Activated naive CD4-positive, alpha-beta T cell treated with anti-CD3 and anti-CD28 coated beads, Interleukin-2, amount 10 ng/mL, durations not matched to agents 7 days and 5 days (primary cell): ENCODE measurements at regions not wholly inside any gene's neighbourhood (a gene's known extent, or its start where the extent isn't known, plus 50 kb on each side); places are given as distances from the start of the nearest gene placed in this dataset.

Source experiments
- CTCF ChIA-PET: fragments of 350-600 bp; sonication (Branson Sonifier 250); formaldehyde crosslinking; loops from one replicate; lab custom pipeline; 2021; ENCODE audit warnings: antibody characterized with exemption; lab: Charles Lee
- DNase-seq: peaks from one replicate; pipeline ENCODE4 v3.0.0-alpha.2; 2020
- H3K27ac Mint-ChIP-seq: one replicate; pipeline ENCODE4 v1.8.0; 2021; ENCODE audit warnings: mild to moderate bottlenecking, moderate library complexity, mixed read lengths
- H3K27me3 Mint-ChIP-seq: one replicate; pipeline ENCODE4 v1.8.0; 2021; ENCODE audit warnings: mild to moderate bottlenecking, mixed read lengths
- H3K36me3 Mint-ChIP-seq: one replicate; pipeline ENCODE4 v1.8.0; 2021; ENCODE audit warnings: mixed read lengths
- H3K4me1 Mint-ChIP-seq: one replicate; pipeline ENCODE4 v1.8.0; 2021; ENCODE audit warnings: mixed read lengths
- H3K4me3 Mint-ChIP-seq: one replicate; pipeline ENCODE4 v1.8.0; 2021; ENCODE audit warnings: mild to moderate bottlenecking, moderate library complexity, mixed read lengths
- H3K9me3 Mint-ChIP-seq: one replicate; pipeline ENCODE4 v1.8.0; 2021; ENCODE audit warnings: mixed read lengths

DNA sequence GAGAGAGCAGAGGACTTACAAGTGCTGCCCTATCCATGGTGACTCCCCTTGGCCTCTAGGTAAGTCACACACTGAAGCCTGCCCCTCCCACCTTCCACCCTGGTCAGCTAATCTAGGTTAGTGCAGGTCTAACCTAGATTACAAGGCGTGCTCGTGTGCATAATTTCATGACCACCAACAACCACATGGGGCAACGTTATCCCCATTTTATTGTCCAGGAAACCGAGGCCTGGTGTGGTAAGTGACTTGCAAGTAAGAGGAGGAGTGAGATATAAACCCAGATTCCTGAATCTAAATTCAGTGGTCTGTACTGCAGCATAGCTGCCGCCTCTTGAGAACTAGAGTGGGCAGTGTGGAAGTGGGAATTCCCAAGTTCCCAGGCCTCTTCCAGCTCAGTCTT, 171.1 kb downstream of the DAD1 start:
- DNase-seq: no peak
- Mint-ChIP-seq H3K27me3 (no peaks in the 10 kb centered on the region), H3K9me3 (no peaks in the 10 kb centered on the region), H3K4me3 (no peak overlapping the region), H3K27ac (no peak overlapping the region), H3K36me3 (no peaks in the 10 kb centered on the region), H3K4me1 (no peaks in the 10 kb centered on the region)
- CTCF ChIA-PET: no interaction called here

DNA sequence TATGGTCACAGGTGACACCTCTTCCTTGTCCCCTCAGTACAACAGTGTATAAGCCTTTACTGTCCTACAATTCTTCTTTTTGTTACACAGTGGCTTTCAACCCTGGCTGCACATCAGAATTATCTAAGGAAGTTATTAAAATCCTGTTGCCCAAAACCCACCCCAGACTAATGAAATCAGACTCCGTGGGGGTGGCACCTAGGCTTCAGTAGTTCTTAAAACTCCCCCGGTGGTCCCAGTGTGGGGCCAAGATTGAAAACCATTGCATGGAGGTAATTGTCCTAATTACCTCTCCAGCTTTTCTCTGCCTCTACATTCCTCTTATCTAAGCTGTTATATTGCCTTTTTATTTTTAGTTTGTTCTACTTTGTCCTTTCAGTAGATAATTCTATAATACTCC, 172.8 kb downstream of the DAD1 start:
- Mint-ChIP-seq H3K4me1 (no peaks in the 10 kb centered on the region), H3K9me3 (no peaks in the 10 kb centered on the region), H3K27me3 (no peaks in the 10 kb centered on the region), H3K36me3 (no peaks in the 10 kb centered on the region), H3K27ac (no peak overlapping the region), H3K4me3 (no peak overlapping the region)
- CTCF ChIA-PET: no interaction called here
- DNase-seq: no peak

GRCh38 chr14:22415605-22415959, 173.4 kb downstream of the DAD1 start:
- CTCF ChIA-PET: no interaction called here
- Mint-ChIP-seq H3K4me1 (no peaks in the 10 kb centered on the region), H3K9me3 (no peaks in the 10 kb centered on the region)

DNA sequence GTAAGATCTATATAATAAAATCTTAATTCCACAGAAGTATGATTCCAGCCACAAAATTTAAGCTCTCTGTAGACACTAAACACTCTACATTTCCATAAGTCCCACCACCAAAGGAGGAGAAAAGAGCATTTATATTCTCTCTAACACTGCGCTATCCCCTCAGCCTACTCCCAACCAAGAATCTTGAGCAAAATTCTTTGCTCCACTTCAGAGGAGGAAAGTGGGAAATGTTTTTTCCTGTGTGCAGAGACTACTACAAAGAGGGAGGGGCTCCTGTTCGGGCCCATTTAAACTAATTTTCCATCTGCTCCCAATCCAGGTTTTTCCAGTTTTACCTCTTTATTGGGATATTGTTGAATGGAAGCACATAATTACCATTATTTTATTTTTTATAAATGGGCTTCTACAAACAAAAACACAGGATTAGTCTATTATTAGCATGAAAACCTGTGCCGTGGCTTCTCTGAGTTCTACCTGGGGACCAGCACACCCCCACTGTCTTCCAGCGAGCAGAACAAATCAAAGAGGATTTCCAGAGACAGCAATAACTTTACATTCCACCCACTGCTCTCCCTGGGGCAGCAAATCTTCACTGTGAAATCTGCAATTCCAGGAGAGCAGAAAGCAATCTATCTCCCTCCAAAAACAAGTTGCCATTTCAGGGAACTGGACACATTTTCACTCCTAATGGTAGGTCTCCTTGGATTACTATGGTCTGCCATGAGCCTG, 174.0 kb downstream of the DAD1 start:
- H3K27ac Mint-ChIP-seq: no peak overlapping the region
- H3K27me3 Mint-ChIP-seq: no peaks in the 10 kb centered on the region
- no peaks in the 10 kb centered on the region for H3K9me3 Mint-ChIP-seq
- CTCF ChIA-PET: no interaction called here
- no peaks in the 10 kb centered on the region for H3K36me3 Mint-ChIP-seq
- no peaks in the 10 kb centered on the region for H3K4me1 Mint-ChIP-seq
- no peak overlapping the region for H3K4me3 Mint-ChIP-seq
- no peak for DNase-seq

More at GRCh38 chr14:22415605-22415959, 173.4 kb downstream of the DAD1 start:
- Mint-ChIP-seq H3K27ac (no peak overlapping the region), H3K36me3 (no peaks in the 10 kb centered on the region), H3K27me3 (no peaks in the 10 kb centered on the region), H3K4me3 (no peak overlapping the region)
- DNase-seq: no peak

- no peak overlapping the region for H3K4me3 Mint-ChIP-seq
- H3K36me3 Mint-ChIP-seq: no peaks in the 10 kb centered on the region
- H3K4me1 Mint-ChIP-seq: no peaks in the 10 kb centered on the region
- H3K27me3 Mint-ChIP-seq: no peaks in the 10 kb centered on the region
- CTCF ChIA-PET: no interaction called here
- no peak overlapping the region for H3K27ac Mint-ChIP-seq
- H3K9me3 Mint-ChIP-seq: no peaks in the 10 kb centered on the region
- no peak for DNase-seq
These were observed 176.1 kb downstream of the DAD1 start for GRCh38 chr14:22412926-22413411.

DNA sequence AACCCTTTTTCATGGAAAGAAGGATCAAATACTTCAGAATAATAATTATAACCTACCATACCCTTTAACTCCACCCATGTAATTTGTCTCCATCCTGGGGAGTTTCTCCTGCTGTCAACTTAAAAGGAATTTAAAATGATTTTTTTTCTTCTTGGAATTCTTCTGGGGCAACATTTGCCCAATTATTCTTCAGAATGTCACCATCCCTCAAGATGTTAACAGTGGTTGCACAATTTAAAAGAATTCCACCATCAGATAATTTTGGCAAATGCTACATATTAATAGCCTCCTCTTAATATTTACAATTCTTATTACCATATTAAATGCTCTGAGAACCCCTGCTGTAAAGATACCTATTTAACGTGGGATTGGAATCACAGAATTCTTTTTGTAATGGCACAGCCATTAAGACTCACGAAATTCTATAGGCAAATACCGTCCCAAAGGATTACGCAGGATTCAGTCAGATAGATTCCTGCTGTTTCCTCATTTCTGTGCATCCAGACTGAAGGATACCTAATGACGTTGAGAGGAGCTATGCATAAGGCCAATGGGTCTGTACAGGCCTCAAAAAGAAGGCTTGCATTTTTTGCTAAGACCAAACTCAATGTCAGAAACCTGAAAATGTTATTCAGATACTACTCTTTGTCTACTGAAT, 177.5 kb downstream of the DAD1 start:
- Mint-ChIP-seq H3K27ac (no peak overlapping the region), H3K9me3 (no peaks in the 10 kb centered on the region), H3K4me1 (no peaks in the 10 kb centered on the region), H3K36me3 (no peaks in the 10 kb centered on the region), H3K27me3 (no peaks in the 10 kb centered on the region), H3K4me3 (no peak overlapping the region)
- CTCF ChIA-PET: no interaction called here
- DNase-seq: no peak

DNA sequence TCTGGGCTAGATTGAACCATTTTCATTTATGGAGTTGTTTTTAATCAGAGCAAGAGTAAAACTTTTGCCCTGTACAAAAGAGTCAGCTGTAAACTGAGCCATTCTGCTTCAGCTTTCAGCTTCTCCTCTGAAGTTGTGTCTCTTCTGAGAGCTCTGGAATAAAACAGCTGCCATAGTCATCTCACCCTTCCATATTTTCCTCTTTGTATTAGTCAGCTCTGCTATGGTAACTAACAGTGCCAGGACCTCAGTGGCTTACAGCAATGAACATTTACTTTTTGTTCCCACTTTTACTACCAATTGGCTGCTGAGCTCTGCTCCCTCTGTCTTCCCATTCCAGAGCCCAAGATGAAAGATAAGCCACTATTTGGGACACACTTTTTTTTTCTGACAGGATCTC, 178.5 kb downstream of the DAD1 start:
- Mint-ChIP-seq H3K27me3 (no peaks in the 10 kb centered on the region), H3K27ac (no peak overlapping the region), H3K9me3 (no peaks in the 10 kb centered on the region), H3K4me3 (no peak overlapping the region), H3K36me3 (no peaks in the 10 kb centered on the region), H3K4me1 (no peaks in the 10 kb centered on the region)
- CTCF ChIA-PET: no interaction called here
- DNase-seq: no peak

GRCh38 chr14:22409006-22409405, 180.0 kb downstream of the DAD1 start:
- H3K27ac Mint-ChIP-seq: no peak overlapping the region
- no peak for DNase-seq
- no peaks in the 10 kb centered on the region for H3K36me3 Mint-ChIP-seq
- H3K4me3 Mint-ChIP-seq: no peak overlapping the region
- no peaks in the 10 kb centered on the region for H3K27me3 Mint-ChIP-seq
- H3K9me3 Mint-ChIP-seq: no peaks in the 10 kb centered on the region
- no peaks in the 10 kb centered on the region for H3K4me1 Mint-ChIP-seq
- CTCF ChIA-PET: no interaction called here

- H3K27ac Mint-ChIP-seq: no peak overlapping the region
- no peaks in the 10 kb centered on the region for H3K4me1 Mint-ChIP-seq
- H3K27me3 Mint-ChIP-seq: no peaks in the 10 kb centered on the region
- CTCF ChIA-PET: no interaction called here
- no peaks in the 10 kb centered on the region for H3K36me3 Mint-ChIP-seq
- no peak for DNase-seq
- no peaks in the 10 kb centered on the region for H3K9me3 Mint-ChIP-seq
- no peak overlapping the region for H3K4me3 Mint-ChIP-seq
These were observed 180.5 kb downstream of the DAD1 start for GRCh38 chr14:22408547-22408946.

GRCh38 chr14:22407033-22407432, 182.0 kb downstream of the DAD1 start:
- Mint-ChIP-seq H3K27ac (no peak overlapping the region), H3K36me3 (no peaks in the 10 kb centered on the region), H3K4me1 (no peaks in the 10 kb centered on the region), H3K9me3 (no peaks in the 10 kb centered on the region), H3K27me3 (no peaks in the 10 kb centered on the region), H3K4me3 (no peak overlapping the region)
- DNase-seq: no peak
- CTCF ChIA-PET: interaction anchor here (0.6 kb wide), 1 partner anchor 271 kb away, joined by 3 read pairs; no protein-coding TSS in a partner anchor

DNA sequence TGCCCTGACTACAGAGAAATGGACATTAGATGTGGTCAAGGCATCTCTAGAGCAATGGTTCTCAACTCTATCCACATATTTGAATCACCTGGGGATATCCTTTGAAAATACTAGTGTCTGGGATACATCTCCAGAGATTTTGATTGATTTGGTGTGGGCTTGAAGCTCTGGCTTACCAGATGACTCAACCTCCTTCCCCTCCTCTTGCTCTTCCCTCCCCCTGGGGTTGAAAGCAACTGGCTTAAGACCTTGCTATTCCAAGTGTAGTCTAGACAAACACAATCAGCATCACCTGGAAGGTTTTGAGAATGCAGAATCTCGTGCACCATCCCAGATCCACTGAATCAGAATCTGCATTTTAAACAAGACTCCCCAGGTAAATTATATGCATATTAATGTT, 183.8 kb downstream of the DAD1 start:
- Mint-ChIP-seq H3K4me3 (no peak overlapping the region), H3K36me3 (no peaks in the 10 kb centered on the region), H3K27ac (no peak overlapping the region), H3K4me1 (no peaks in the 10 kb centered on the region), H3K27me3 (no peaks in the 10 kb centered on the region), H3K9me3 (no peaks in the 10 kb centered on the region)
- no peak for DNase-seq
- CTCF ChIA-PET: no interaction called here

DNA sequence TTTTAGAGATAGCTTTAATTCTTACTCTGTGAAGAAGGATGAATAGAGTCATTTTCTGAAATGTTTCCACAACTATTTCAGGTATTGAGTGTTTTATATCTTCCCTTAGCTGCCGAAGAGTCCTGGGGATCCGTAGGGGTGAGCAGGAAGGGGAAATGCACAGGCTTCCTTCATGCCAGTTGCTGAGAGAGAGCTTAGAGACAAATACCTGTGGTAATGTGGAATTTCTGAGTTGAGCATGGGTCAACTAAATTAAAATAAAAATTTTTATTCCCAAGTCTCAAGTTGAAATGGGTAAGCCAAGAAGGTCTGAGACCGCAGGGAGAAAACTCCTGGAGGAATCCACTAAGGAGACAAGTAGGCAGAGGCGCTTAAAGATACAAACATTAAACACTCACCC, 185.7 kb downstream of the DAD1 start:
- CTCF ChIA-PET: no interaction called here
- Mint-ChIP-seq H3K4me1 (no peaks in the 10 kb centered on the region), H3K9me3 (no peaks in the 10 kb centered on the region), H3K4me3 (no peak overlapping the region), H3K36me3 (no peaks in the 10 kb centered on the region), H3K27ac (no peak overlapping the region), H3K27me3 (no peaks in the 10 kb centered on the region)
- no peak for DNase-seq

GRCh38 chr14:22400655-22401259, 188.3 kb downstream of the DAD1 start:
- H3K9me3 Mint-ChIP-seq: no peaks in the 10 kb centered on the region
- CTCF ChIA-PET: no interaction called here
- no peak overlapping the region for H3K27ac Mint-ChIP-seq
- DNase-seq: no peak
- H3K36me3 Mint-ChIP-seq: no peaks in the 10 kb centered on the region
- no peak overlapping the region for H3K4me3 Mint-ChIP-seq
- no peaks in the 10 kb centered on the region for H3K4me1 Mint-ChIP-seq
- H3K27me3 Mint-ChIP-seq: no peaks in the 10 kb centered on the region

GRCh38 chr14:22399776-22400175, 189.2 kb downstream of the DAD1 start:
- CTCF ChIA-PET: no interaction called here
- Mint-ChIP-seq H3K4me3 (no peak overlapping the region), H3K36me3 (no peaks in the 10 kb centered on the region), H3K27me3 (no peaks in the 10 kb centered on the region), H3K9me3 (no peaks in the 10 kb centered on the region), H3K27ac (no peak overlapping the region), H3K4me1 (no peaks in the 10 kb centered on the region)
- DNase-seq: no peak

- CTCF ChIA-PET: no interaction called here
- DNase-seq: no peak
- no peak overlapping the region for H3K27ac Mint-ChIP-seq
- H3K4me3 Mint-ChIP-seq: no peak overlapping the region
- H3K27me3 Mint-ChIP-seq: no peaks in the 10 kb centered on the region
- no peaks in the 10 kb centered on the region for H3K9me3 Mint-ChIP-seq
- H3K36me3 Mint-ChIP-seq: no peaks in the 10 kb centered on the region
- no peaks in the 10 kb centered on the region for H3K4me1 Mint-ChIP-seq
These were observed 191.7 kb downstream of the DAD1 start for GRCh38 chr14:22397221-22397737.
